PC-9 (cell line): ENCODE measurements at regions not wholly inside any gene's neighbourhood (a gene's known extent, or its start where the extent isn't known, plus 50 kb on each side); places are given as distances from the start of the nearest gene placed in this dataset.

Source experiments
- BruUV-seq: library from RNA; stranded (reverse); fragments of 400-500 nt; replicated peaks from 2 replicates; lab custom pipeline; 2021; lab: Mats Ljungman, UMichigan
- CTCF ChIA-PET: fragments of 300-600 bp; sonication (Branson Sonifier 250); formaldehyde crosslinking; loops from one replicate; lab custom pipeline; 2022; ENCODE audit warnings: antibody characterized with exemption; lab: Charles Lee
- POLR2A ChIA-PET: fragments of 300-600 bp; sonication (Branson Sonifier 250); formaldehyde crosslinking; loops from one replicate; lab custom pipeline; 2022; ENCODE audit warnings: antibody characterized with exemption; ENCODE audit not compliant: unreplicated experiment; lab: Charles Lee
- DNase-seq, 2 experiments: peaks; one replicate each; pipeline versions ENCODE4 v3.0.0 to v3.0.0-alpha.2; 2015 to 2022; ENCODE audit warnings: mixed read lengths in 1 of 2
- H2AFZ ChIP-seq: fragments of 200-600 bp; sonication (generic); 2 replicates; pipeline ENCODE4 v1.8.1; 2017; ENCODE audit warnings: antibody characterized with exemption
- H3F3A ChIP-seq: fragments of 200-600 bp; sonication (generic); 2 replicates; pipeline ENCODE4 v1.8.1; 2017; ENCODE audit warnings: antibody characterized with exemption, mild to moderate bottlenecking, low read depth; ENCODE audit not compliant: insufficient read depth
- H3K27ac ChIP-seq: fragments of 200-600 bp; sonication (generic); 2 replicates; pipeline ENCODE4 v1.6.1; 2016; ENCODE audit warnings: mixed run types
- H3K27me3 ChIP-seq: fragments of 200-600 bp; sonication (generic); 2 replicates; pipeline ENCODE4 v1.6.1; 2016; ENCODE audit warnings: low read depth, mixed run types; ENCODE audit not compliant: insufficient read depth
- H3K36me3 ChIP-seq: fragments of 200-600 bp; sonication (generic); 2 replicates; pipeline ENCODE4 v1.6.1; 2016; ENCODE audit warnings: low read depth, mixed run types
- H3K4me1 ChIP-seq: fragments of 200-600 bp; sonication (generic); replicated peaks from 2 replicates; pipeline ENCODE4 v1.6.1; 2016; ENCODE audit warnings: mixed run types; ENCODE audit not compliant: insufficient read depth
- H3K4me2 ChIP-seq: fragments of 200-600 bp; sonication (generic); 2 replicates; pipeline ENCODE4 v1.6.1; 2017; ENCODE audit warnings: mixed run types
- H3K4me3 ChIP-seq: fragments of 200-600 bp; sonication (generic); 2 replicates; pipeline ENCODE4 v1.6.1; 2016; ENCODE audit warnings: mixed run types
- H3K79me2 ChIP-seq: fragments of 200-600 bp; sonication (generic); 2 replicates; pipeline ENCODE4 v1.6.1; 2017; ENCODE audit warnings: low read depth, mixed run types
- H3K9me2 ChIP-seq: fragments of 200-600 bp; sonication (generic); 2 replicates; pipeline ENCODE4 v1.8.1; 2017; ENCODE audit warnings: mild to moderate bottlenecking; ENCODE audit not compliant: insufficient read depth
- H3K9me3 ChIP-seq: fragments of 200-600 bp; sonication (generic); 2 replicates; pipeline ENCODE4 v1.8.1; 2016; ENCODE audit warnings: low read depth; ENCODE audit not compliant: insufficient read depth
- H4K20me1 ChIP-seq: fragments of 200-600 bp; sonication (generic); 2 replicates; pipeline ENCODE4 v1.8.1; 2017; ENCODE audit not compliant: insufficient read depth
- CTCF ChIP-seq: fragments of 200-600 bp; sonication (generic); conservative IDR thresholded peaks from 2 replicates; pipeline ENCODE4 v1.6.1; 2017; ENCODE audit warnings: mixed run types, antibody characterized with exemption, mild to moderate bottlenecking, moderate library complexity
- EZH2 ChIP-seq: fragments of 200-600 bp; sonication (generic); IDR thresholded peaks from 2 replicates; pipeline ENCODE4 v1.8.0; 2017; ENCODE audit warnings: antibody characterized with exemption, low read depth
- intact Hi-C: fragments of 100-400 bp; cut with micrococcal nuclease; formaldehyde crosslinking; loops from one replicate; pipeline ENCODE4 v1.10.0; 2022; ENCODE audit not compliant: unreplicated experiment

DNA sequence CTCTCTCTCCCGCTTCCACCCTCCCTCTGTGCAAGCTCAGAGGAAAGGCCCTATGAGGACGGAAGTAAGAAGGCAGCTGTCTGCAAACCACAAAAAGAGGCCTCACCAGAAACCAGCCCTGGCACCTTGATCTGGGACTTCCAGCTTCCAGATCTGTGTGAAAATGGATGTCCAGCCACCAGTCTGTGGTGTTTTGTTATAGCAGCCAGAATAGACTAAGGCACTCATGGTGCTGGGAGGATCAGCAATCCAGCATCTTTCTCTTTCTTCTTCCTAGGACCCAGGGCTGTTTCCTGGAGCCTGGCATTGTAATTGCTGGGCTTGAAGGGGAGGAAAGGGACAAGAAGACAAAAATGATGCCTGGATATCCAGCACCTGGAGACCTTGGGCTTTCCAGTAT lies 122.5 kb downstream of the SOCS6 start:
- no peak overlapping the region for H2AFZ ChIP-seq
- H3K36me3 ChIP-seq: no peaks in the 10 kb centered on the region
- ChIA-PET CTCF (no interaction called here), POLR2A (no interaction called here)
- no peak overlapping the region for H3K4me2 ChIP-seq
- H3K79me2 ChIP-seq: no peaks in the 10 kb centered on the region
- peaks cover 28% of the 10 kb centered on the region for H3K4me1 ChIP-seq
- no peaks in the 10 kb centered on the region for H3K27me3 ChIP-seq
- no peaks in the 10 kb centered on the region for H3K9me2 ChIP-seq
- peaks cover 7% of the 10 kb centered on the region; the same call in 1 of the 2 replicates for H3F3A ChIP-seq
- no peaks in the 10 kb centered on the region for H4K20me1 ChIP-seq
- no peaks in the 10 kb centered on the region for H3K9me3 ChIP-seq
- no peak overlapping the region for H3K4me3 ChIP-seq
- intact Hi-C loops: no loop called here
- no peak for DNase-seq
- H3K27ac ChIP-seq: no peak overlapping the region
- no TSS peak for BruUV-seq
- TF ChIP-seq CTCF: no peak
- no peak for TF ChIP-seq EZH2

DNA sequence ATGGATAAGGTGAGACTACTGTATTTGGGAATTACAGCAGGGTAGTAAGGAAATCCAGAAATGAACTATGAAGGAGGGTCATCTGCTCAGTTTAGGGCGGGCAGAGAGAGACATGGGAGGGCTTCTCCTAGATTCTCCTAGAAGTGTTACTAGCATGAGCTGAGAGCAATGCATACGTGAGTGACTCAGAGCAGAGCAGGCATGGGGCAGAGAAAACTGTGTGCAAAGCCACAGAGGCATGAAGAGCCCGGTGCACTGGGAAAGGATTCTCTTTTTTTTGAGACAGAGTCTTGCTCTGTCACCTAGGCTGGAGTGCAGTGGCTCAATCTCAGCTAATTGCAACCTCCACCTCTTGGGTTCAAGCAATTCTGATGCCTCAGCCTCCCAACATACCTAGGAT lies 116.2 kb downstream of the SOCS6 start:
- H3F3A ChIP-seq: no peaks in the 10 kb centered on the region
- CTCF ChIA-PET: no interaction called here
- intact Hi-C loops: no loop called here
- POLR2A ChIA-PET: no interaction called here
- H3K9me2 ChIP-seq: no peaks in the 10 kb centered on the region
- BruUV-seq: no TSS peak
- no peaks in the 10 kb centered on the region for H3K36me3 ChIP-seq
- no peak overlapping the region for H2AFZ ChIP-seq
- no peak overlapping the region for H3K4me3 ChIP-seq
- H3K4me2 ChIP-seq: no peak overlapping the region
- DNase-seq: no peak
- no peak overlapping the region for H3K27ac ChIP-seq
- H3K79me2 ChIP-seq: no peaks in the 10 kb centered on the region
- TF ChIP-seq CTCF: no peak
- TF ChIP-seq EZH2: no peak
- no peaks in the 10 kb centered on the region for H3K9me3 ChIP-seq
- no peaks in the 10 kb centered on the region for H3K4me1 ChIP-seq
- no peaks in the 10 kb centered on the region for H3K27me3 ChIP-seq
- no peaks in the 10 kb centered on the region for H4K20me1 ChIP-seq

DNA sequence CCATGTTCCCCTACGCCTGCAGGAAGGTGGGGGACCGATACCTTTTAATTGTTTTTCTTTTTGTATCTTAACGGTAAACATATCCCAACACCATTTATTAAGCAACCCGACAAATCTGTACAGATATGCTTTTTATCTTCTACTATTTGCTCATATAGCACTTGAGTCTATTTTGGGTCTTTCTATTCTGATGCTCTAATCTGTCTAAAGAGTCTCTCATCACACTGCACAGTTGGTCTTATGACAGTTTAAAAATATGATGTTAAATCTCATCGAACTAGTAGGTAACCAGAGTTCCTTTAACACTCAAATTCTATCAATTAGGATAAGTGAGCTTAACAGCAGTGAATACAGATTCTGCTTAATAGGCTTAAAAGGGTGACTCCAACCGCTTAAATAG lies 111.6 kb downstream of the SOCS6 start:
- no peak for DNase-seq
- POLR2A ChIA-PET: no interaction called here

More for the DNA sequence above, 111.6 kb downstream of the SOCS6 start:
- Histone ChIP-seq H3K4me2 (no peak overlapping the region), H3F3A (no peaks in the 10 kb centered on the region), H4K20me1 (no peaks in the 10 kb centered on the region), H3K4me1 (no peaks in the 10 kb centered on the region), H3K9me3 (no peaks in the 10 kb centered on the region), H3K27me3 (no peaks in the 10 kb centered on the region), H3K79me2 (no peaks in the 10 kb centered on the region), H3K36me3 (no peaks in the 10 kb centered on the region), H3K27ac (no peak overlapping the region), H3K4me3 (no peak overlapping the region), H3K9me2 (no peaks in the 10 kb centered on the region), H2AFZ (no peak overlapping the region)
- no TSS peak for BruUV-seq
- TF ChIP-seq EZH2: no peak
- no peak for TF ChIP-seq CTCF
- intact Hi-C loops: no loop called here
- CTCF ChIA-PET: no interaction called here
